ENCODE measurements at regions not wholly inside any gene's neighbourhood (a gene's known extent, or its start where the extent isn't known, plus 50 kb on each side); places are given as distances from the start of the nearest gene placed in this dataset.

DNA sequence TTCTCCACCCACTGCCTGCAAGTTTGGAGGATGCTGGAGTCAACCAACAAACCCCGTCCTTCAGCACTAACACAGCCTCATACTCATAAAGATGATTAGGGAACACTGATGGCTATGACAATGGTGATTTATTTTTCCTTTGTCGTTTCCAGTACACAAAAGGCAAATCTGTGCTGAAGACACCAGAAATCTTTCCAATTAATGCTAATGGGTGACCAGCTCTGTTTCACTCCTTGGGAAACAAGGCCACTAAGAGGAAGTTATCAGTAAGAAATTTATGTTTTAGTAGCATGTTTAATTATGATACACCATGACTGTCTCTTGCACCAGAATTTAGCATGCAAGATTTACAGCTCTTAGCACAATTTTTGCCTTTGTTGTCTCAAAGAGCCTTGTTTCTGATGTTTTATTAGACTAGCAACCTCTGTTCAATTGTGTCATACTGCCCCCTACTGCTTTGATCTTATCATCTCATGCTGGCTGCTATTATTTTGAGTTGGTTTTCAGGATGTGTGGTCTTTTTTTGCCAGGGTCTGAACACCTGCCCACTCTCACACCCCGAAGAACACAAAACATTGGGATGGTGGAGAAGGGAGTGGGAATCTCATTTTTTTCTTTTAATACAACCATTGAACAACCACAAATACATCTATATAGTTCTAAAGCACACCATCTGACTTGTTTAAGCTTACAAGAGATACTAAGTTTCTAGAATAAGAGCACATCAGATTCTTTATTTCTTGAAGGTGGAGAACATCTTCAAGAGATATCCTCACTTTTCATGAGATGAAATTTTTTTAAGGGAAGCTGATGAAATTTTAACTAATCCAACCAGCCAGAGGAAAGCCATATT is 160.9 kb downstream of the SPTSSA start:
- no peak for TF ChIP-seq POLR2A (IDR thresholded peaks at IDR 0.05)
- TF ChIP-seq, protein P1, sequence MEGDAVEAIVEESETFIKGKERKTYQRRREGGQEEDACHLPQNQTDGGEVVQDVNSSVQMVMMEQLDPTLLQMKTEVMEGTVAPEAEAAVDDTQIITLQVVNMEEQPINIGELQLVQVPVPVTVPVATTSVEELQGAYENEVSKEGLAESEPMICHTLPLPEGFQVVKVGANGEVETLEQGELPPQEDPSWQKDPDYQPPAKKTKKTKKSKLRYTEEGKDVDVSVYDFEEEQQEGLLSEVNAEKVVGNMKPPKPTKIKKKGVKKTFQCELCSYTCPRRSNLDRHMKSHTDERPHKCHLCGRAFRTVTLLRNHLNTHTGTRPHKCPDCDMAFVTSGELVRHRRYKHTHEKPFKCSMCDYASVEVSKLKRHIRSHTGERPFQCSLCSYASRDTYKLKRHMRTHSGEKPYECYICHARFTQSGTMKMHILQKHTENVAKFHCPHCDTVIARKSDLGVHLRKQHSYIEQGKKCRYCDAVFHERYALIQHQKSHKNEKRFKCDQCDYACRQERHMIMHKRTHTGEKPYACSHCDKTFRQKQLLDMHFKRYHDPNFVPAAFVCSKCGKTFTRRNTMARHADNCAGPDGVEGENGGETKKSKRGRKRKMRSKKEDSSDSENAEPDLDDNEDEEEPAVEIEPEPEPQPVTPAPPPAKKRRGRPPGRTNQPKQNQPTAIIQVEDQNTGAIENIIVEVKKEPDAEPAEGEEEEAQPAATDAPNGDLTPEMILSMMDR (IDR thresholded peaks at IDR 0.05) = peak in 4 of 6 experiments; percentile 31 to 71 (median 68)

Measured in Peyer's patch (tissue), 4 donors.